ENCODE measurements at regions not wholly inside any gene's neighbourhood (a gene's known extent, or its start where the extent isn't known, plus 50 kb on each side); places are given as distances from the start of the nearest gene placed in this dataset.

DNA sequence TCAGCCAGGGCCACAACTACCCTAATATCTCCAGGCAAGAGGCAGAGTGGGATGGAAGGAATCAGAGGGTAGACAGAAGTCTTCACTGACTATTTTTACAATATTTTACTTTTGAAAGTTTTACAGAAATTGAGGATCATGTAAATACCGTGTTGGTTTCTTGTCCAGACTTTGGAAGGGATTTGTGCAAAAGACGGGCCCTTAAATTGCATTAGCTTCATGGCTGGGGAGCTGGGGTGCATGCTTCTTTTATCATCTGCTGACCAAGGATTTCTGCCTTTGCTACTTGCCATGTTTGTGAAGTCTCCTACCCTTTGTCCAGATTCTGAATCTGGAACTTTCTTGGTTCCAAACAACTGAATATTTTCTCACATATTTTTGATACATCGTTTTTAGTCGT is 107.7 kb upstream of the GRIN3A start (continued):
- TF ChIP-seq, protein P1, sequence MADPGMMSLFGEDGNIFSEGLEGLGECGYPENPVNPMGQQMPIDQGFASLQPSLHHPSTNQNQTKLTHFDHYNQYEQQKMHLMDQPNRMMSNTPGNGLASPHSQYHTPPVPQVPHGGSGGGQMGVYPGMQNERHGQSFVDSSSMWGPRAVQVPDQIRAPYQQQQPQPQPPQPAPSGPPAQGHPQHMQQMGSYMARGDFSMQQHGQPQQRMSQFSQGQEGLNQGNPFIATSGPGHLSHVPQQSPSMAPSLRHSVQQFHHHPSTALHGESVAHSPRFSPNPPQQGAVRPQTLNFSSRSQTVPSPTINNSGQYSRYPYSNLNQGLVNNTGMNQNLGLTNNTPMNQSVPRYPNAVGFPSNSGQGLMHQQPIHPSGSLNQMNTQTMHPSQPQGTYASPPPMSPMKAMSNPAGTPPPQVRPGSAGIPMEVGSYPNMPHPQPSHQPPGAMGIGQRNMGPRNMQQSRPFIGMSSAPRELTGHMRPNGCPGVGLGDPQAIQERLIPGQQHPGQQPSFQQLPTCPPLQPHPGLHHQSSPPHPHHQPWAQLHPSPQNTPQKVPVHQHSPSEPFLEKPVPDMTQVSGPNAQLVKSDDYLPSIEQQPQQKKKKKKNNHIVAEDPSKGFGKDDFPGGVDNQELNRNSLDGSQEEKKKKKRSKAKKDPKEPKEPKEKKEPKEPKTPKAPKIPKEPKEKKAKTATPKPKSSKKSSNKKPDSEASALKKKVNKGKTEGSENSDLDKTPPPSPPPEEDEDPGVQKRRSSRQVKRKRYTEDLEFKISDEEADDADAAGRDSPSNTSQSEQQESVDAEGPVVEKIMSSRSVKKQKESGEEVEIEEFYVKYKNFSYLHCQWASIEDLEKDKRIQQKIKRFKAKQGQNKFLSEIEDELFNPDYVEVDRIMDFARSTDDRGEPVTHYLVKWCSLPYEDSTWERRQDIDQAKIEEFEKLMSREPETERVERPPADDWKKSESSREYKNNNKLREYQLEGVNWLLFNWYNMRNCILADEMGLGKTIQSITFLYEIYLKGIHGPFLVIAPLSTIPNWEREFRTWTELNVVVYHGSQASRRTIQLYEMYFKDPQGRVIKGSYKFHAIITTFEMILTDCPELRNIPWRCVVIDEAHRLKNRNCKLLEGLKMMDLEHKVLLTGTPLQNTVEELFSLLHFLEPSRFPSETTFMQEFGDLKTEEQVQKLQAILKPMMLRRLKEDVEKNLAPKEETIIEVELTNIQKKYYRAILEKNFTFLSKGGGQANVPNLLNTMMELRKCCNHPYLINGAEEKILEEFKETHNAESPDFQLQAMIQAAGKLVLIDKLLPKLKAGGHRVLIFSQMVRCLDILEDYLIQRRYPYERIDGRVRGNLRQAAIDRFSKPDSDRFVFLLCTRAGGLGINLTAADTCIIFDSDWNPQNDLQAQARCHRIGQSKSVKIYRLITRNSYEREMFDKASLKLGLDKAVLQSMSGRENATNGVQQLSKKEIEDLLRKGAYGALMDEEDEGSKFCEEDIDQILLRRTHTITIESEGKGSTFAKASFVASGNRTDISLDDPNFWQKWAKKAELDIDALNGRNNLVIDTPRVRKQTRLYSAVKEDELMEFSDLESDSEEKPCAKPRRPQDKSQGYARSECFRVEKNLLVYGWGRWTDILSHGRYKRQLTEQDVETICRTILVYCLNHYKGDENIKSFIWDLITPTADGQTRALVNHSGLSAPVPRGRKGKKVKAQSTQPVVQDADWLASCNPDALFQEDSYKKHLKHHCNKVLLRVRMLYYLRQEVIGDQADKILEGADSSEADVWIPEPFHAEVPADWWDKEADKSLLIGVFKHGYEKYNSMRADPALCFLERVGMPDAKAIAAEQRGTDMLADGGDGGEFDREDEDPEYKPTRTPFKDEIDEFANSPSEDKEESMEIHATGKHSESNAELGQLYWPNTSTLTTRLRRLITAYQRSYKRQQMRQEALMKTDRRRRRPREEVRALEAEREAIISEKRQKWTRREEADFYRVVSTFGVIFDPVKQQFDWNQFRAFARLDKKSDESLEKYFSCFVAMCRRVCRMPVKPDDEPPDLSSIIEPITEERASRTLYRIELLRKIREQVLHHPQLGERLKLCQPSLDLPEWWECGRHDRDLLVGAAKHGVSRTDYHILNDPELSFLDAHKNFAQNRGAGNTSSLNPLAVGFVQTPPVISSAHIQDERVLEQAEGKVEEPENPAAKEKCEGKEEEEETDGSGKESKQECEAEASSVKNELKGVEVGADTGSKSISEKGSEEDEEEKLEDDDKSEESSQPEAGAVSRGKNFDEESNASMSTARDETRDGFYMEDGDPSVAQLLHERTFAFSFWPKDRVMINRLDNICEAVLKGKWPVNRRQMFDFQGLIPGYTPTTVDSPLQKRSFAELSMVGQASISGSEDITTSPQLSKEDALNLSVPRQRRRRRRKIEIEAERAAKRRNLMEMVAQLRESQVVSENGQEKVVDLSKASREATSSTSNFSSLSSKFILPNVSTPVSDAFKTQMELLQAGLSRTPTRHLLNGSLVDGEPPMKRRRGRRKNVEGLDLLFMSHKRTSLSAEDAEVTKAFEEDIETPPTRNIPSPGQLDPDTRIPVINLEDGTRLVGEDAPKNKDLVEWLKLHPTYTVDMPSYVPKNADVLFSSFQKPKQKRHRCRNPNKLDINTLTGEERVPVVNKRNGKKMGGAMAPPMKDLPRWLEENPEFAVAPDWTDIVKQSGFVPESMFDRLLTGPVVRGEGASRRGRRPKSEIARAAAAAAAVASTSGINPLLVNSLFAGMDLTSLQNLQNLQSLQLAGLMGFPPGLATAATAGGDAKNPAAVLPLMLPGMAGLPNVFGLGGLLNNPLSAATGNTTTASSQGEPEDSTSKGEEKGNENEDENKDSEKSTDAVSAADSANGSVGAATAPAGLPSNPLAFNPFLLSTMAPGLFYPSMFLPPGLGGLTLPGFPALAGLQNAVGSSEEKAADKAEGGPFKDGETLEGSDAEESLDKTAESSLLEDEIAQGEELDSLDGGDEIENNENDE (IDR thresholded peaks at IDR 0.05; ENCODE audit: insufficient replicate concordance, low read length) = no peak
- TF ChIP-seq, protein P2, sequence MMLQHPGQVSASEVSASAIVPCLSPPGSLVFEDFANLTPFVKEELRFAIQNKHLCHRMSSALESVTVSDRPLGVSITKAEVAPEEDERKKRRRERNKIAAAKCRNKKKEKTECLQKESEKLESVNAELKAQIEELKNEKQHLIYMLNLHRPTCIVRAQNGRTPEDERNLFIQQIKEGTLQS (IDR thresholded peaks at IDR 0.05; ENCODE audit: insufficient read depth, low read depth, low read length) = no peak
- no peak for TF ChIP-seq RAD21 (IDR thresholded peaks at IDR 0.05 in 1 of 2, conservative IDR thresholded peaks at IDR 0.05 in 1 of 2; ENCODE audit: low read depth in 2 of 2, low read length in 2 of 2)
- no peak for TF ChIP-seq CBX8 (IDR thresholded peaks at IDR 0.05; ENCODE audit: borderline replicate concordance, low read depth, low read length)
- no peak for TF ChIP-seq EZH2 (IDR thresholded peaks at IDR 0.05; ENCODE audit: low read depth, low read length, severe bottlenecking)
- TF ChIP-seq, protein P3, sequence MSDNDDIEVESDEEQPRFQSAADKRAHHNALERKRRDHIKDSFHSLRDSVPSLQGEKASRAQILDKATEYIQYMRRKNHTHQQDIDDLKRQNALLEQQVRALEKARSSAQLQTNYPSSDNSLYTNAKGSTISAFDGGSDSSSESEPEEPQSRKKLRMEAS (IDR thresholded peaks at IDR 0.05) = no peak
- TF ChIP-seq POU5F1 (IDR thresholded peaks at IDR 0.05; ENCODE audit: low read depth, low read length) = no peak

Data from H1 (cell line).